ENCODE measurements at regions not wholly inside any gene's neighbourhood (a gene's known extent, or its start where the extent isn't known, plus 50 kb on each side); places are given as distances from the start of the nearest gene placed in this dataset.

DNA sequence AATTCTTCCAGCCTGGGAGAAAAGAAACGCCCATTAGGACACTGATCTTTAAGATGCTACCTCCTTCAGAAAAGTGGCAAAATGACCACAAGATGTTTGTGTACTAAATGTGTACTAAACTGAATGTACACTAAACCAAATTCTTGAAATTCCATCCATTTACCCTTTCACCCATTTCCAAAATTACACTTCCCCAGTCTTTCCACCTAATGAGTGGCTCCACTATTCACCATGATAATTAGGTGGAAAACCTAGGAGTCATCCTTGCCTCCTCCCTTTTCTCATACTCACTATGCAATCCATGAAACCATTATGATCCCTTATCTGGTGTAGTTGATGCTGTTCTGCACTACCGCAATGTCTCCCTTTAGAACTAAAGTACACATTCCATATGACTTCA is 452.1 kb upstream of the THBS1 start:
- ATAC-seq (ENCODE audit: poor library complexity), result no peak
- no peak for DNase-seq
- intact Hi-C loops (cut with DNase I), result loop anchor here (5.0 kb wide), 1 partner anchor 454 kb away; the partner anchor contains the start of gene THBS1

DNA sequence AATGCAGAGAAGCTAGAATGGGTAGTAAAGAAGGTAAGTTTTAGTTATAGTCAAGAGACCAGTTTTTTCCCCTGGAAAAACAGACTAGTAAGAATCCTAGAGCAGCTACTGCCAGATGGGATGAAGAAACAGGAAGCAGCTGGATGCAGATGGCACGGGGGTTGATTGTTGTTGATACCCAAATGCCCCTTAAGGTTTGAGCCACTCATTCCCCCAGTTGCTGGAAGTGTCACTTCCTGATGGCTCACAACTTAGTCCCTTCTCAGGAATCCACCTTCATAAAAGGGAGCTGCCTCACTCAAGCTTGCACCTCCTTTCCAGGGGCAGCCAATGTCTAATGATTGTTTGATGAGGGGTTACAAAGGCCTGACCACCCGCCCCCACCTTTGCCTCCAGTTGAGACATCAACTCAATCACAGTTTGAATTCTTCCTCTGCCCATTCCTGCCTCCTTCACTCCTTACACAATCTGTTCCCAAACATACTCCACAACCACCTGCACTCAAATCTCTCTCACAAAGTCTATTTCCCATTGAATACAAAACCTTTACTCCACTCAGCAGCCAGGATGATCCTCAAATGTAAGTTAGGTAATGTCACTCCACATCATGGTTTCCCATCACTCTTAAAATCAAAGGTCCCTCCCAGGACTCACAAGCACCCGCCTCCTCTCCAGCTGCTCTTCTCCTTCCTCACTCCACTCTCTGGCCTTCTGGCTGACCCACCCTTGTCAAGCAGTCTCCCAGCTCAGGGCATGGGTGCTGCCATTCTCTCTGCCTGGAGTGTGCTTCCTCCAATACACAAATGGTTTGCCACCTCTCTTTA is 450.1 kb upstream of the THBS1 start:
- intact Hi-C loops (cut with DNase I), result no loop called here
- ATAC-seq (ENCODE audit: poor library complexity) (no peak), DNase-seq (no peak)

DNA sequence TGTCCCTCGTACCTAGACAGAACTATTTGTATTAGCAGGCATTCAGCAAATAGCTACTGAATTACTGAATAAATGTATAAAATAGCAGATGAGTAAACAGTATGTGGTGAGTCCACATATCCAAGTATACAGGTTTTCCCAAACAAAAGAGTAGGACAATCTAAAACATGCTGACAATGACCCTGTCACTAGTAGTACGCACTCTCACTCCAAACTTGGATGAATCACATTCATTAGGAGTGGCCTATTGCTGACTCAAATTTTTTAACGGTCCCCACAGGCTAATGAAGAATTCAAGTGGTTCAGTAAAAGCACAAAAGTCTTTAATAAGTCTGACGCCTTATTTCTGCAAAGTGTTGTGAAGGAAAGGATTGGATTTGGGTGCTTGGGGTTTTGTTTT is 449.3 kb upstream of the THBS1 start:
- intact Hi-C loops (cut with DNase I), result no loop called here
- ATAC-seq (ENCODE audit: poor library complexity) (no peak), DNase-seq (no peak)

DNA sequence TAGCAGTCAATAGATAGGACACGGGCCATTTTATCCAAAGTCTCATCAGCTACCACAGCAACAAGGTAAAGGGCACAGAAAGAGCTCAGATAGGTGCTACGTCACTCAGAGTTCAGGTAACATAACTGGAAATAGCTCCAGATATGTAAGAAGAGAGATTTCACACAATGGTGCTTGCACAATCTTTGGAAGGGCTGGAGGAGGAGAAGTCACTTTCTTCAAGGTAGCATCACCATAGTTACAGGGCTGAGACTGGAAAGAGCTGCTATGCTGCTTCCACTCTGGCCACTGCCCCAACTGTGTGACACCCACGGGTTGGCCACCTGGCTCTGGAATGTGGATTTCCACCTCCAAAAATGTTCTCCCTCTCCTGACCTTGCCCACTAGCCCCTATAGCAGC is 448.8 kb upstream of the THBS1 start:
- DNase-seq (no peak), ATAC-seq (ENCODE audit: poor library complexity) (no peak)

DNA sequence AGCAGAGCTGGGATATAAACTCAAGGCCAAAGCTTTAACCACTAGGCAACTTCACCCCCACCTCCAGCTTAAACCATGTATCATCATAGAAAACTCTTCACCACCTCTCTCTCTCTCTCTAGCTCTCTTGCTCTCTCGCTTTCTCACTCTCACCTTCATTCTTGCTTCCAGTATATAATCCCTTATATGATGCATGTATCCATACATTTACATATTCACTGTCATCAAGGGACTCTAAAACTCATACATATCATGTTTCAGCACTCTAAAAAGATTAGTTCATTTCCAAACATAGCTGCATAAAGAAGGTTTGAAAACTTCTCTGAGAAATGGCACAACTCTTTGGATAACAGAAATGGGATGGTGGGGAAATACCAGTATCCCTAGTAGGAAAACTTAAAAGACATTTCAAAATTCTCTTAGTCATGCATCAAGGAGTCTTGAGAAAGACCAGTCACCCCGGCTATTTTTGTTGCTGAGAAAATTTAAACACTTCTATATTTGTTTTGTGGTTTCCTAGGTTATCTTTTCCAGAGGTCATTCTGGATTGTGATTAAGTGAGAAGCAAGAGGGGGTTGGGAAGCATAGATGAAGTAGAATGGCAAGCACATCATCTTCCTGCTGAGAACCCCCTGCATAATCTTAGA is 447.8 kb upstream of the THBS1 start:
- DNase-seq (no peak), ATAC-seq (ENCODE audit: poor library complexity) (no peak)
- intact Hi-C loops (cut with DNase I), result no loop called here

More for the DNA sequence above, 448.8 kb upstream of the THBS1 start:
- intact Hi-C loops (cut with DNase I), result no loop called here

GRCh38 chr15:39134282-39134681 is 446.6 kb upstream of the THBS1 start:
- no peak for DNase-seq
- intact Hi-C loops (cut with DNase I), result no loop called here

DNA sequence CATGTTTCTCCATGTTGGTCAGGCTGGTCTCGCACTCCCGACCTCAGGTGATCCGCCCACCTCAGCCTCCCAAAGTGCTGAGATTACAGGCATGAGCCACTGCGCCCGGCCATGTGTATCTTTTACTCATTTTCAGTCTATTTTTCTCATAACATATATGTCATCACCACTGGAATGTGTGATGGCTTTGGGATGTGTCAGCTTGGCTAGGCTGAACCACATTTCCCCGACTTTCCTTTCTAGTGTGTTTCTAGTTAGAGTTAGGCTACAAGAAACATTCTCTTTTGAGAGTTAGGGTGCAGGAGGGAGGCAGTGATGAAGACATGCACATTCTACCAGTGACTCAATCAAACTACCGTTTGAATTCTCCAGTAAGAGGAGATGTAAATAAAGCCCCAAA is 444.9 kb upstream of the THBS1 start:
- DNase-seq (no peak), ATAC-seq (ENCODE audit: poor library complexity) (no peak)
- intact Hi-C loops (cut with DNase I), result no loop called here

More at GRCh38 chr15:39134282-39134681, 446.6 kb upstream of the THBS1 start:
- no peak for ATAC-seq (ENCODE audit: poor library complexity)

DNA sequence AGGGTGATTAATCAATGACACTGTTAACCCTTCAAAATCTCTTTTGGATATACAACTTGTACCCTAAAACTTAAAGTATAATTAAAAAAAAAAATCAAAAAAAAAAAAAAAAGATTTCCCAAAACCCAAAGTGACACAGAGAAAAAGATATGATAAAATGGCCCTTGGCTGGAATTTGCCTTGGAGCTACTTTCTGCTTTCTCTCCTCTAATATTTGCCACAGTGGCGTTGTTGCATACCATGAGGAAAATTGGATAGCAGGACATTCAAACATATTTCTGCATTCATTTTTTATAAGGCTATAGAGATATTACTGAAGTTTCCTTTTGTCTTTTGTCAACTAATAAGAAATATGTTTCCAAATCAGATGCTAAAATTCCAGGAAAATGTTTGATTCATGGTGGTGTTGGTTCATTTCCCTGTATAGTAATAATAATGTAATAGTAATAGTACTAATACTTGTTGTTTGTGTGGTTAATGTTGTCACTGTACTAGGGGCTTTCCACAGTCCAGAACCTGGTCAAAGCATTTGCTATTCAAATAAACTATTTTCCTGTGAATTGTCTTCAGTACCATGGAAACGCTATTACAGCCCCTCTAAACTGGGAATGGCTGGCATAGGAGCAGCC is 441.3 kb upstream of the THBS1 start:
- intact Hi-C loops (cut with DNase I), result no loop called here
- DNase-seq (no peak), ATAC-seq (ENCODE audit: poor library complexity) (no peak)

GRCh38 chr15:39140060-39140604 is 440.7 kb upstream of the THBS1 start:
- intact Hi-C loops (cut with DNase I), result no loop called here
- peak; percentile 43 for DNase-seq
- peak; percentile 75 for ATAC-seq (ENCODE audit: poor library complexity)

DNA sequence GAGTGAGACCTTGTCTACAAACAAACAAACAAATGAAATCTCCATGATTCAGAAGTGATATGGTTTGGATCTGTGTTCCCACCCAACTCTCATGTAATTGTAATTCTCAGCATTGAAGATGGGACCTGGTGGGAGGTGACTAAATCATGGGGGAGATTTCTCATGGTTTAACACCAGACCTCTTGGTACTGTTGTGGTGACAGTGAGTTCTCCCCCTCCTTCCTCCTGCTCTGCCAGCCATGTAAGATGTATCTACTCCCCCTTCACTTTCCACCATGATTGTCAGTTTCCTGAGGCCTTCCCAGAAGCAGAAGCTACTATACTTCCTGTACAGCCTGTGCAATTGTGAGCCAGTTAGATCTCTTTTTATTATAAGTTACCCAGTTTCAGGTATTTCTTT is 438.4 kb upstream of the THBS1 start:
- no peak for ATAC-seq (ENCODE audit: poor library complexity)
- DNase-seq, result no peak
- intact Hi-C loops (cut with DNase I), result no loop called here

GRCh38 chr15:39143479-39143878 is 437.4 kb upstream of the THBS1 start:
- DNase-seq, result no peak
- intact Hi-C loops (cut with DNase I), result no loop called here
- no peak for ATAC-seq (ENCODE audit: poor library complexity)

DNA sequence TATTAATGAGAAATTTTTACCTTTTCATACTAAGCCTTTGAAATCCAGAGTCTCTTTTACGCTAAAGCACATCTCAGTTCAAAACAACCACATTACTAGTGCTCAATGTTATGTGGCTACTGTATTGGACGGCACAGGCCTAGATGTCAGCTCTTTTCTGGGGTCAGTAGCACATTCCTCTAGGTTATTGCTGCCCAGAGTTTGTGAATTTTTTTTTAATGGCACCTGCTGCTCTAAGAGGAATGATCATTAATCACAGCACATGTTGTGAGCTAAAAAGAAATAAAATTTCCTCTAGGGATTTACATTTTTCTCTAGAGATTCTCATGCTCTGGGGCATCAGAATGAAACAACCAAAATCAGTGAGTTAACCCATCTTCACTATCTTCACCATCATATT is 436.8 kb upstream of the THBS1 start:
- intact Hi-C loops (cut with DNase I), result no loop called here
- ATAC-seq (ENCODE audit: poor library complexity), result no peak
- no peak for DNase-seq

DNA sequence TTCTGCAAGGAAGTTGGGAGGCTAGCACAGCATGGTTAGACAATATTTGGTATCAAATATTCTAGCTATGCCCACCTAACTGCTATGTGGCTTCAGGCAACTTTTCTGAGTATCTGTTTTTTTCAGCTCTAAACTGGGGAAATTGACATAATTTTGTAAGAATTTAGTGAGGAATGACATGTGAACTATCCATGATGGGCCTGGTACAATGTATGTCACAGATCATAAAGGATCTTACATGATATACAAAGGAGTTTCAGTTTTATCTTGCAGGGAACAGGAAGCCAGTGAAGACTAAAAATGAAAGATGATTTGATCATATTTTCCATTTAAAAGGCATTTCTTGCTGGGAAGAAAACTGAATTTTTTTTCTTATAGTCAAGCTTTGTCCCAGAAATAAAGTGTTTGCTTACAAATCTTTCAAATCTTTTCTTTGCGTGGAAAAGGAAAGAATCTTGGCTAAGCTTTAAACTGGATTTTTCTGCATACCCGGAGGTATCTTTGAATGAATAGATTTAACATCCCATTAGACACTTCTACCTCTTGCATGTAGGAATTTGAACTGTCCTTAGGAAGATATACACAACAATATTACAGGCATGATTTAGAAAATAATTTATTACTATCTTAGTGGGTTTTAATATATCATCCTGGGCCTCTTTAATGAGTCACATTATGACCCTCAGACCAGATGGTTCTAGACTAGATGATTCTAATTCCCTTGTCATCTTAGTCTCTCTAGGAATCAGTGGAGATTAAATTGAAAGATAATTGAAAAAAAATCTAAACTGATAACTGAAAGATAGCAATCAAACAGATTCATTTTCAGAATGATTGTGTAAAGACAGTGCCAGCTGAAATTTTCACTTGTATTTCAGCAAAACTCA is 436.0 kb upstream of the THBS1 start:
- DNase-seq (no peak), ATAC-seq (ENCODE audit: poor library complexity) (no peak)
- intact Hi-C loops (cut with DNase I), result no loop called here

DNA sequence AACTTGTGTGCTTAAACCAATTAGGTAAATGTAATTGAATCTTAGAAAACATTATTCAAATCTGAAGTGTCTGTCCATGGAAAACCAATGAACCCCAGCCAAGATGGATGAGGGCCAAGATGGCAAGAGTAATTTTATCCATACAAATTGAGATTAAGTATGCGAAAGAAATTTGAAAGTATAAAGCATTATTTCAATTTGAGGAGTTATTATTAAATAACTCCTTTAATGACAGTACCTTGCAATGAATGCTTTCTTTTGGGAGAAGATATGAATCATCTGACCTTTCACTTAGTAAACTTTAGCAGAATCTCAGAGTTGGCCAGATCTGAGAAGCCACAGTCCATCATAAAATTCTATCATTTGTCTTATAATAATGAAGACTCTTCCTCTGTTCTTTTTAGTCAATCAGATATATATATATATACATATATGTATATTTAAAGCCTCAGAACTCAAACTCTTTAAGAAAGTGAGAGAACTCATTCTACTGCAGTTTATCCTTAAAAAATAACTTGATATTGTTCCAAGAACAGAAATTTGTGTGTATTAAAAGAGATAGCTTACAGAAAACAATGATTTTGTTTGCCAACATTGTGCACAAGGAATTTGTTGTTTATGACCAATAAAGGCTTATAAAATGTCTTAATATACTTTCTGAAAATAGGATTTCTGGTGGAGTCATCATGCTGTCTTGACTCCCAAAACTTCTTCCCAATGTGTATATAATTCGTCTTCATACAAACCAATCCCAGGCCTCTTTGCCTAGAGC is 434.8 kb upstream of the THBS1 start:
- no peak for DNase-seq
- intact Hi-C loops (cut with DNase I), result no loop called here
- ATAC-seq (ENCODE audit: poor library complexity), result no peak

GRCh38 chr15:39149636-39150150 is 431.2 kb upstream of the THBS1 start:
- no peak for DNase-seq
- no peak for ATAC-seq (ENCODE audit: poor library complexity)
- intact Hi-C loops (cut with DNase I), result no loop called here

- intact Hi-C loops (cut with DNase I), result no loop called here
- ATAC-seq (ENCODE audit: poor library complexity) (no peak), DNase-seq (no peak)
Observed at GRCh38 chr15:39151545-39151944, 429.3 kb upstream of the THBS1 start.

- DNase-seq (no peak), ATAC-seq (ENCODE audit: poor library complexity) (no peak)
- intact Hi-C loops (cut with DNase I), result no loop called here
Observed at GRCh38 chr15:39153058-39153714, 427.7 kb upstream of the THBS1 start.

All from Right ventricle myocardium superior (tissue), 1 donor.